ENCODE measurements at regions not wholly inside any gene's neighbourhood (a gene's known extent, or its start where the extent isn't known, plus 50 kb on each side); places are given as distances from the start of the nearest gene placed in this dataset.
"Not testable (repeated sequence)": the region's sequence is repeated elsewhere in the genome, so short reads cannot be mapped to it uniquely, and the experiment has no call there.

GRCh38 chr20:29089409-29089808 is 2168.1 kb upstream of the DEFB115 start:
- H3K4me3 Mint-ChIP-seq; ATAC-seq; DNase-seq; H3K4me1 Mint-ChIP-seq (ENCODE audit: low read depth); H3K27me3 Mint-ChIP-seq (ENCODE audit: low read depth); H3K36me3 Mint-ChIP-seq (ENCODE audit: insufficient read depth): not testable (repeated sequence)
- H3K9me3 Mint-ChIP-seq: peaks cover 24% of the 10 kb centered on the region

GRCh38 chr20:29093958-29094357 is 2163.5 kb upstream of the DEFB115 start:
- not testable (repeated sequence) for H3K4me1 Mint-ChIP-seq (ENCODE audit: low read depth); H3K36me3 Mint-ChIP-seq (ENCODE audit: insufficient read depth); H3K27me3 Mint-ChIP-seq (ENCODE audit: low read depth); H3K4me3 Mint-ChIP-seq; H3K9me3 Mint-ChIP-seq; DNase-seq; ATAC-seq

GRCh38 chr20:29096695-29097094 is 2160.8 kb upstream of the DEFB115 start:
- H3K4me1 Mint-ChIP-seq (ENCODE audit: low read depth); H3K4me3 Mint-ChIP-seq; DNase-seq; H3K27me3 Mint-ChIP-seq (ENCODE audit: low read depth); ATAC-seq; H3K36me3 Mint-ChIP-seq (ENCODE audit: insufficient read depth); H3K9me3 Mint-ChIP-seq: not testable (repeated sequence)

- not testable (repeated sequence) for H3K27me3 Mint-ChIP-seq (ENCODE audit: low read depth); H3K36me3 Mint-ChIP-seq (ENCODE audit: insufficient read depth); H3K4me1 Mint-ChIP-seq (ENCODE audit: low read depth); DNase-seq; ATAC-seq; H3K4me3 Mint-ChIP-seq
- peaks cover 22% of the 10 kb centered on the region for H3K9me3 Mint-ChIP-seq
Measured at GRCh38 chr20:29107884-29108283, 2149.6 kb upstream of the DEFB115 start.

- H3K4me3 Mint-ChIP-seq; ATAC-seq; H3K36me3 Mint-ChIP-seq (ENCODE audit: insufficient read depth); H3K27me3 Mint-ChIP-seq (ENCODE audit: low read depth); DNase-seq; H3K4me1 Mint-ChIP-seq (ENCODE audit: low read depth): not testable (repeated sequence)
- H3K9me3 Mint-ChIP-seq: peaks cover 22% of the 10 kb centered on the region
Measured at GRCh38 chr20:29109386-29109785, 2148.1 kb upstream of the DEFB115 start.

GRCh38 chr20:29115097-29115496 is 2142.4 kb upstream of the DEFB115 start:
- ATAC-seq; DNase-seq; H3K36me3 Mint-ChIP-seq (ENCODE audit: insufficient read depth); H3K4me3 Mint-ChIP-seq; H3K27me3 Mint-ChIP-seq (ENCODE audit: low read depth); H3K4me1 Mint-ChIP-seq (ENCODE audit: low read depth): not testable (repeated sequence)
- H3K9me3 Mint-ChIP-seq: peaks cover 22% of the 10 kb centered on the region

- no peak overlapping the region for H3K4me3 Mint-ChIP-seq
- peaks cover 34% of the 10 kb centered on the region for H3K9me3 Mint-ChIP-seq
- no peaks in the 10 kb centered on the region for H3K27me3 Mint-ChIP-seq (ENCODE audit: low read depth)
- H3K4me1 Mint-ChIP-seq (ENCODE audit: low read depth): no peaks in the 10 kb centered on the region
- no peaks in the 10 kb centered on the region for H3K36me3 Mint-ChIP-seq (ENCODE audit: insufficient read depth)
- DNase-seq (no peak), ATAC-seq (no peak)
Measured at GRCh38 chr20:29119141-29119540, 2138.3 kb upstream of the DEFB115 start.

GRCh38 chr20:29119684-29120083 is 2137.8 kb upstream of the DEFB115 start:
- H3K4me3 Mint-ChIP-seq; H3K4me1 Mint-ChIP-seq (ENCODE audit: low read depth); H3K36me3 Mint-ChIP-seq (ENCODE audit: insufficient read depth); ATAC-seq; H3K27me3 Mint-ChIP-seq (ENCODE audit: low read depth); DNase-seq: not testable (repeated sequence)
- H3K9me3 Mint-ChIP-seq: peaks cover 37% of the 10 kb centered on the region

- not testable (repeated sequence) for ATAC-seq; H3K27me3 Mint-ChIP-seq (ENCODE audit: low read depth); H3K4me1 Mint-ChIP-seq (ENCODE audit: low read depth); DNase-seq; H3K36me3 Mint-ChIP-seq (ENCODE audit: insufficient read depth); H3K4me3 Mint-ChIP-seq
- H3K9me3 Mint-ChIP-seq: peaks cover 39% of the 10 kb centered on the region
Measured at GRCh38 chr20:29120088-29120487, 2137.4 kb upstream of the DEFB115 start.

GRCh38 chr20:29120575-29120974 is 2136.9 kb upstream of the DEFB115 start:
- not testable (repeated sequence) for ATAC-seq

GRCh38 chr20:29122784-29123183 is 2134.7 kb upstream of the DEFB115 start:
- not testable (repeated sequence) for H3K27me3 Mint-ChIP-seq (ENCODE audit: low read depth); H3K4me1 Mint-ChIP-seq (ENCODE audit: low read depth); ATAC-seq; H3K4me3 Mint-ChIP-seq; DNase-seq; H3K36me3 Mint-ChIP-seq (ENCODE audit: insufficient read depth)
- peaks cover 32% of the 10 kb centered on the region for H3K9me3 Mint-ChIP-seq

More at GRCh38 chr20:29120575-29120974, 2136.9 kb upstream of the DEFB115 start:
- H3K4me1 Mint-ChIP-seq (ENCODE audit: low read depth); DNase-seq; H3K27me3 Mint-ChIP-seq (ENCODE audit: low read depth); H3K36me3 Mint-ChIP-seq (ENCODE audit: insufficient read depth); H3K4me3 Mint-ChIP-seq: not testable (repeated sequence)
- H3K9me3 Mint-ChIP-seq: peaks cover 37% of the 10 kb centered on the region

- Mint-ChIP-seq H3K4me1 (ENCODE audit: low read depth) (no peaks in the 10 kb centered on the region), H3K36me3 (ENCODE audit: insufficient read depth) (no peaks in the 10 kb centered on the region), H3K27me3 (ENCODE audit: low read depth) (no peaks in the 10 kb centered on the region), H3K9me3 (peaks cover 32% of the 10 kb centered on the region), H3K4me3 (no peak overlapping the region)
- ATAC-seq: no peak
- DNase-seq: no peak
Measured at GRCh38 chr20:29123861-29124260, 2133.6 kb upstream of the DEFB115 start.

All from activated T-cell treated with anti-CD3 and anti-CD28 coated beads, Interleukin-2, amount 50 U/mL, for 4 hours (primary cell).